ENCODE measurements at regions not wholly inside any gene's neighbourhood (a gene's known extent, or its start where the extent isn't known, plus 50 kb on each side); places are given as distances from the start of the nearest gene placed in this dataset.

DNA sequence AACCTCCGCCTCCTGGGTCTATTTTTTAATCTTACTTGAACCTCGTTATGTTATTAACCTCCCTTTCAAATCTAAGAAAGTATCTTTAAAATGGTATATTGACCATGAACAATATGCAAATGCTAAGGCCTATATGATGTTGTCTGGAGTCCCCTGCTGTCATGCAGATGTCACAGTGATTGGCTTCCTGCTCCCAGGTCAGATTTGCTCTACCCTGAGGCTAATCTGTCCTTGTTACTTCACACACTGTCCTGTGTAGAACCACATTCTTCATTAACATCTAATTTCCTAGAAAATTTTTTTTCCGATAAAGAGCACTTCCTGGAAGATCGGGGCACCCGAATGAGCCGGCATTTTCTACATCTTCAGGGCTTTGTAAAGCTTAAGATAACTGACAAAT is 306.6 kb downstream of the MRPL39 start:
- Mint-ChIP-seq H3K9me3 (peaks cover 0 to 7% (median 0%) of the 10 kb centered on the region in 11 donors), H3K27ac (no peak overlapping the region), H3K27me3 (peaks cover 0 to 5% (median under 1%) of the 10 kb centered on the region in 5 donors), H3K4me3 (no peak overlapping the region), H3K4me1 (no peaks in the 10 kb centered on the region), H3K36me3 (no peaks in the 10 kb centered on the region)
- H3K4me3 ChIP-seq (ENCODE audit: low read length) = no peak overlapping the region
- DNase-seq (no peak), ATAC-seq (no peak)
- no peaks in the 10 kb centered on the region for H3K4me1 ChIP-seq (ENCODE audit: control insufficient read depth in 2 of 2, insufficient read depth in 2 of 2, low read length in 2 of 2)
- H3K36me3 ChIP-seq (ENCODE audit: control insufficient read depth in 2 of 3, insufficient read depth in 3 of 3, low read length in 3 of 3) = no peaks in the 10 kb centered on the region
- H3K27me3 ChIP-seq (ENCODE audit: control insufficient read depth in 2 of 2, insufficient read depth in 2 of 2, low read length in 2 of 2) = no peaks in the 10 kb centered on the region
- H3K27ac ChIP-seq (ENCODE audit: low read depth, low read length) = no peak overlapping the region
- intact Hi-C loops (cut with micrococcal nuclease) = no loop called here
- CTCF ChIA-PET = no interaction called here
- H3K9me3 ChIP-seq (ENCODE audit: control insufficient read depth in 2 of 3, low read length in 3 of 3) = no peaks in the 10 kb centered on the region
- POLR2A ChIA-PET = no interaction called here

DNA sequence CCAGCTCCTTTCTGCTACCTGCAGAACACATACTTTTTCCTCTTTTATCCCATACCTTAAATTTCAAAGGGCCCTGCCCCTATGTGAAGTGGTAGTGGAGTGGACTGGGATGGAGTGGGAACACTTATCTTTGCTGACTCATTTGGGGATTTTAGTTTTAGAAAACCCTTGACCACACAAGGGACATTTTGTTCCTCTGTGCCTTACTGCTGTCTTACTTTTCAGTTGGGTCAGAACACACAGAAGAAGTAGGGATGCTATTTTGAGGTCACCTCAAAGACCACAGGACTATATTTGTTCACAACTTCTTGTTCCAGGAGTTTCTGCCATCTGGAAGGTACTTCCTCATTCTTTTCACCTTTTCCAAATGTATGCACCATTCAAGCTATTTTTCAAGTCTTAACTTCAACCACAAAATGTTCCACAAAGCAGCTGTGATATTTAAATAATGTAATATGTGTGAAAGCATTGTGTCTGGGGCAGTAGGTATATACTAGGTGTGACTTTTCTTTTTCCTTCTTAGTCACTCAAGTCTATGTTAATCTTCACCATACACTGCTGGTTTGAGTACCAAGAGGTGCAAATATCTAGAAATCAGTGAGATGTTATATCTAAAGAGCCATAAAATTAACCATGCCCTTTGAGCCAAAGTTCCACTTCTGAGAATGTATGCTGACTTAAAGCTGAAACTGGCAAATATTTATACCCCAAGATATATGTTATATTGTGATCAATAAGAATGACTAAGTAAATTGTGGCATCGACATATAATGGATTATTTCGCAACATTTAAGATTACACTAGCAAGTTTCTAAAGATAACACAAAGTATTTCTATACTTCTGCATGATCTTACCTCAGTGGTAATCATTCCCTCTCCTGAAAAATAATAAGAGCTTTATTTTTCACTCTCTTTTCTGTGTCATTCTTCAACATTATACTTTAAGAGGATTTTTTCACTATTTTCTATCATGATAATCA is 308.5 kb downstream of the MRPL39 start:
- peaks cover 0 to 4% (median 0%) of the 10 kb centered on the region in 5 donors for H3K27me3 Mint-ChIP-seq
- H3K27ac Mint-ChIP-seq = no peak overlapping the region
- DNase-seq (no peak), ATAC-seq (no peak)
- no peak overlapping the region for H3K4me3 Mint-ChIP-seq
- no peak overlapping the region for H3K4me3 ChIP-seq (ENCODE audit: low read length)
- intact Hi-C loops (cut with micrococcal nuclease) = no loop called here
- no peaks in the 10 kb centered on the region for H3K36me3 Mint-ChIP-seq
- no peaks in the 10 kb centered on the region for H3K4me1 Mint-ChIP-seq
- H3K9me3 Mint-ChIP-seq = peaks cover 0 to 7% (median 0%) of the 10 kb centered on the region in 11 donors
- no peaks in the 10 kb centered on the region for H3K9me3 ChIP-seq (ENCODE audit: control insufficient read depth in 2 of 3, low read length in 3 of 3)
- no peak overlapping the region for H3K27ac ChIP-seq (ENCODE audit: low read depth, low read length)
- CTCF ChIA-PET = no interaction called here
- POLR2A ChIA-PET = no interaction called here
- no peaks in the 10 kb centered on the region for H3K4me1 ChIP-seq (ENCODE audit: control insufficient read depth in 2 of 2, insufficient read depth in 2 of 2, low read length in 2 of 2)
- H3K36me3 ChIP-seq (ENCODE audit: control insufficient read depth in 2 of 3, insufficient read depth in 3 of 3, low read length in 3 of 3) = no peaks in the 10 kb centered on the region
- no peaks in the 10 kb centered on the region for H3K27me3 ChIP-seq (ENCODE audit: control insufficient read depth in 2 of 2, insufficient read depth in 2 of 2, low read length in 2 of 2)

DNA sequence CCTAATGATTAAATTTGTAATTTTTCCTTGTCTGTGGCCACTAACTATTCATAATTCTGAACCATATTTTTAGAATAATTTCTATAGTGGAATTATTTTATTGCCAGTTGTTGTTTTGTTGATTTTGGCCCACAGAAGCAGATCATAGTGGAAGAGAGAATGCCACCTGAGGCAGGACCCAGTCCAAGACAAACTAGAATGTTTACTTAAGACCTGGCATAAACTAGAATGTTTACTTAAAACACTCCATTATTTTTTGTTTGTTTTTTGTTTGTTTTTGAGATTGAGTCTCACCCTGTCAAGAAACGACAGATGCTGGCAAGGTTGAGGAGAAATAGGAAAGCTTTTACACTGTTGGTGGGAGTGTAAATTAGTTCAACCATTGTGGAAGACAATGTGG is 310.2 kb downstream of the MRPL39 start:
- ChIA-PET POLR2A (no interaction called here), CTCF (no interaction called here)
- ATAC-seq (no peak), DNase-seq (no peak)
- Mint-ChIP-seq H3K9me3 (peaks cover 0 to 18% (median 0%) of the 10 kb centered on the region in 11 donors), H3K4me3 (no peak overlapping the region), H3K27ac (no peak overlapping the region), H3K36me3 (no peaks in the 10 kb centered on the region), H3K4me1 (peaks cover 0 to 1% (median 0%) of the 10 kb centered on the region in 7 donors), H3K27me3 (peaks cover 0 to 4% (median 0%) of the 10 kb centered on the region in 5 donors)
- no peaks in the 10 kb centered on the region for H3K4me1 ChIP-seq (ENCODE audit: control insufficient read depth in 2 of 2, insufficient read depth in 2 of 2, low read length in 2 of 2)
- no peaks in the 10 kb centered on the region for H3K27me3 ChIP-seq (ENCODE audit: control insufficient read depth in 2 of 2, insufficient read depth in 2 of 2, low read length in 2 of 2)
- intact Hi-C loops (cut with micrococcal nuclease) = no loop called here
- no peaks in the 10 kb centered on the region for H3K9me3 ChIP-seq (ENCODE audit: control insufficient read depth in 2 of 3, low read length in 3 of 3)
- no peak overlapping the region for H3K4me3 ChIP-seq (ENCODE audit: low read length)
- no peak overlapping the region for H3K27ac ChIP-seq (ENCODE audit: low read depth, low read length)
- H3K36me3 ChIP-seq (ENCODE audit: control insufficient read depth in 2 of 3, insufficient read depth in 3 of 3, low read length in 3 of 3) = no peaks in the 10 kb centered on the region

DNA sequence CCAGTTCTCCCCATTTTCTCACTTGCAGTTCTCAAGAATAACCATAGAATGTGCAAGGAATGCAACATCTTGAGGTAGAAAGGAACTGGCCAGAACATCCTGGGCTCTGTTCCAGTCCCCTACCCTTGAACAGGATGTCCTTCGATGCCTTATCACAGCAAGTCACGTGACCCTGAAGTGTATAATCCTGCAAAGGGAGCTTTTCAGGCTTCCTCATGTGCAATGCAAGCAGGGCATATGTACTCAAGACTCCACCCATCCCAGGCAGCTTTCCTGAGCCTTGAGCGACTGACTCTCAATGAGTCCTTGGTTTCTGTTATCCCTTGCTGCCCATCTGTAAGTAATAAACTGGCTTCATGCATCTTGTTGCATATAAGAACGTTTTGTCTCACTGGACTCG is 311.0 kb downstream of the MRPL39 start:
- Histone ChIP-seq H3K4me1 (ENCODE audit: control insufficient read depth in 2 of 2, insufficient read depth in 2 of 2, low read length in 2 of 2) (no peaks in the 10 kb centered on the region), H3K4me3 (ENCODE audit: low read length) (no peak overlapping the region), H3K36me3 (ENCODE audit: control insufficient read depth in 2 of 3, insufficient read depth in 3 of 3, low read length in 3 of 3) (no peaks in the 10 kb centered on the region), H3K27ac (ENCODE audit: low read depth, low read length) (no peak overlapping the region), H3K27me3 (ENCODE audit: control insufficient read depth in 2 of 2, insufficient read depth in 2 of 2, low read length in 2 of 2) (no peaks in the 10 kb centered on the region), H3K9me3 (ENCODE audit: control insufficient read depth in 2 of 3, low read length in 3 of 3) (no peaks in the 10 kb centered on the region)
- no peak overlapping the region for H3K27ac Mint-ChIP-seq
- peaks cover 0 to 1% (median 0%) of the 10 kb centered on the region in 7 donors for H3K4me1 Mint-ChIP-seq
- H3K9me3 Mint-ChIP-seq = peaks cover 0 to 18% (median 0%) of the 10 kb centered on the region in 11 donors
- ATAC-seq = no peak
- ChIA-PET CTCF (no interaction called here), POLR2A (no interaction called here)
- DNase-seq = no peak
- no peaks in the 10 kb centered on the region for H3K36me3 Mint-ChIP-seq
- peaks cover 0 to 4% (median 0%) of the 10 kb centered on the region in 5 donors for H3K27me3 Mint-ChIP-seq
- H3K4me3 Mint-ChIP-seq = no peak overlapping the region
- intact Hi-C loops (cut with micrococcal nuclease) = no loop called here

DNA sequence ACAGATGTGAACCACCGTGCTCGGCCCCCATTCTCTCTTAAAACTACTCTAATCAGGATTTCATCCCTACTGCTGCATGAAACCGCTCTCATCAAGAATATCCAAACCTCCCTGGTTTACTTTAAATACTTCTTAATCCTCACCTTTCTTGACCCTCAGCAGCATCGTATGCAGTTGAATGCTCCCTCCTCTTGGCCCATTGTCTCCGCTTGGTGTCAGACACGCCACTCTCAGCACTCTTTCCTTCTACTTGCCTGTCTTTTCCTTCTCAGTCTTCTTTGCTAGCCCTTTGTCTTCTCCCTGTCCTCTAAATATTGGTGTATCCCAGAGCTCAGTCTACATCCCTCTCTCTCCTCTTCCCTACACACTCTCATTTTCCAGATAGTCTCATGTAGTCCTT is 314.9 kb downstream of the MRPL39 start:
- no peak overlapping the region for H3K27ac ChIP-seq (ENCODE audit: low read depth, low read length)
- Mint-ChIP-seq H3K4me3 (no peak overlapping the region), H3K36me3 (no peaks in the 10 kb centered on the region), H3K4me1 (peaks cover 0 to 1% (median 0%) of the 10 kb centered on the region in 7 donors), H3K9me3 (peaks cover 0 to 16% (median 0%) of the 10 kb centered on the region in 11 donors), H3K27me3 (peaks cover 0 to 4% (median 0%) of the 10 kb centered on the region in 5 donors), H3K27ac (no peak overlapping the region)
- H3K9me3 ChIP-seq (ENCODE audit: control insufficient read depth in 2 of 3, low read length in 3 of 3) = no peaks in the 10 kb centered on the region
- no peaks in the 10 kb centered on the region for H3K27me3 ChIP-seq (ENCODE audit: control insufficient read depth in 2 of 2, insufficient read depth in 2 of 2, low read length in 2 of 2)
- H3K4me1 ChIP-seq (ENCODE audit: control insufficient read depth in 2 of 2, insufficient read depth in 2 of 2, low read length in 2 of 2) = no peaks in the 10 kb centered on the region
- intact Hi-C loops (cut with micrococcal nuclease) = no loop called here
- ChIA-PET CTCF (no interaction called here), POLR2A (no interaction called here)
- ATAC-seq = no peak
- H3K4me3 ChIP-seq (ENCODE audit: low read length) = no peak overlapping the region
- no peak for DNase-seq
- no peaks in the 10 kb centered on the region for H3K36me3 ChIP-seq (ENCODE audit: control insufficient read depth in 2 of 3, insufficient read depth in 3 of 3, low read length in 3 of 3)

DNA sequence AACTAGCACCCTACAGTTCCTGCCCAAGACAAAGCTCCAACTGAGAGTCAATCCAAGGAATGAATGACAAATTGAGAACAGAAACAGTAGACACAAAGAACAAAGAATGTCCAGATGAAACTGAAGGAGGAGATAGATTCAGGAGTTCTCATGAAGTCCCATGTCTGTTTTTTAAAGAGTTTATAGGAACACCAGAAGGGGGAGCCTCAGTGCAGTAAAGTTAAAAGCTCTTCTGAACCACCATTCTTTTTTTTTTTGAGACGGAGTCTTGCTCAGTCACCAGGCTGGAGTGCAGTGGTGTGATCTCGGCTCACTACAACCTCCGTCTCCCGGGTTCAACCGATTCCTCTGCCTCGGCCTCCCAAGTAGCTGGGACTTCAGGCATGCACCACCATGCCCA is 323.6 kb downstream of the MRPL39 start:
- POLR2A ChIA-PET = no interaction called here
- Mint-ChIP-seq H3K36me3 (no peaks in the 10 kb centered on the region), H3K27ac (no peak overlapping the region), H3K9me3 (peaks cover 0 to 3% (median 0%) of the 10 kb centered on the region in 11 donors), H3K4me3 (no peak overlapping the region), H3K4me1 (peaks cover 0 to 1% (median 0%) of the 10 kb centered on the region in 7 donors), H3K27me3 (peaks cover 4 to 10% (median 9%) of the 10 kb centered on the region in 5 donors)
- intact Hi-C loops (cut with micrococcal nuclease) = loop anchor here in 1 of 2 donors (1.0 kb wide), 1 partner anchor 103 kb away; no protein-coding TSS in a partner anchor
- Histone ChIP-seq H3K4me1 (ENCODE audit: control insufficient read depth in 2 of 2, insufficient read depth in 2 of 2, low read length in 2 of 2) (no peaks in the 10 kb centered on the region), H3K27me3 (ENCODE audit: control insufficient read depth in 2 of 2, insufficient read depth in 2 of 2, low read length in 2 of 2) (no peaks in the 10 kb centered on the region), H3K36me3 (ENCODE audit: control insufficient read depth in 2 of 3, insufficient read depth in 3 of 3, low read length in 3 of 3) (no peaks in the 10 kb centered on the region), H3K4me3 (ENCODE audit: low read length) (no peak overlapping the region), H3K9me3 (ENCODE audit: control insufficient read depth in 2 of 3, low read length in 3 of 3) (no peaks in the 10 kb centered on the region), H3K27ac (ENCODE audit: low read depth, low read length) (no peak overlapping the region)
- CTCF ChIA-PET = no interaction called here
- ATAC-seq (no peak), DNase-seq (peak in 1 of 9 donors; percentile 1)

DNA sequence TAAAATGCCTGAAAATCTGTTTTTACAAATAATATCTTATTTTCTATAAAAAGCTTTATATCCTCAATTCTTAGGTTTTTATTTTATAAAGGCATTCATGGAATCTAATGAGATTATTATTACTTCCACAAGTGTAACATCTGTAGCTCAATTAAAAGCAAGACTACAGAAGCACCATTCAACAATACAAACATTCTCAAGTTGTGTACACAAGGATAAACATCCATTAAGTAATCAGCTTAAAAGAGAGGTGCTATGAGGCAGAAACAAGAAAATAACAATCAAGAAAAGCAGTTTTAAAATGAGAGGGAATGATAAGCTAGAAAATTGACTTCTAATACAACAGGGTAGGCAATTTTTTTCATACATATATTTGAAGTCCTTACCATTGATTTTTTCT is 326.1 kb downstream of the MRPL39 start:
- CTCF ChIA-PET = interaction anchor here (0.6 to 0.7 kb wide), 2 partner anchors 86 to 105 kb away, joined by 3 read pairs; no protein-coding TSS in a partner anchor

More for the DNA sequence above, 326.1 kb downstream of the MRPL39 start:
- intact Hi-C loops (cut with micrococcal nuclease) = no loop called here
- H3K27ac ChIP-seq (ENCODE audit: low read depth, low read length) = no peak overlapping the region
- H3K9me3 ChIP-seq (ENCODE audit: control insufficient read depth in 2 of 3, low read length in 3 of 3) = no peaks in the 10 kb centered on the region
- DNase-seq (no peak), ATAC-seq (no peak)
- H3K27me3 ChIP-seq (ENCODE audit: control insufficient read depth in 2 of 2, insufficient read depth in 2 of 2, low read length in 2 of 2) = no peaks in the 10 kb centered on the region
- H3K4me1 ChIP-seq (ENCODE audit: control insufficient read depth in 2 of 2, insufficient read depth in 2 of 2, low read length in 2 of 2) = no peaks in the 10 kb centered on the region
- Mint-ChIP-seq H3K4me3 (no peak overlapping the region), H3K36me3 (no peaks in the 10 kb centered on the region), H3K27ac (no peak overlapping the region), H3K4me1 (peaks cover 0 to 1% (median 0%) of the 10 kb centered on the region in 7 donors), H3K27me3 (peaks cover 5 to 15% (median 9%) of the 10 kb centered on the region in 5 donors), H3K9me3 (no peaks in the 10 kb centered on the region)
- POLR2A ChIA-PET = no interaction called here
- no peaks in the 10 kb centered on the region for H3K36me3 ChIP-seq (ENCODE audit: control insufficient read depth in 2 of 3, insufficient read depth in 3 of 3, low read length in 3 of 3)
- H3K4me3 ChIP-seq (ENCODE audit: low read length) = no peak overlapping the region
